ENCODE measurements at regions not wholly inside any gene's neighbourhood (a gene's known extent, or its start where the extent isn't known, plus 50 kb on each side); places are given as distances from the start of the nearest gene placed in this dataset.
"Not testable (repeated sequence)": the region's sequence is repeated elsewhere in the genome, so short reads cannot be mapped to it uniquely, and the experiment has no call there.

- no peak for TF ChIP-seq CTCF (conservative IDR thresholded peaks at IDR 0.05)
- Histone ChIP-seq H3K14ac (ENCODE audit: insufficient read depth, low read length) (no peak overlapping the region), H2BK20ac (ENCODE audit: low read depth, low read length, poor library complexity, severe bottlenecking) (no peak overlapping the region), H3K23ac (ENCODE audit: insufficient read length, low read depth, low read length) (no peak overlapping the region), H3K18ac (ENCODE audit: insufficient read length, low read depth, low read length) (no peak overlapping the region), H3K4me2 (ENCODE audit: insufficient read depth, insufficient read length, low read length) (no peak overlapping the region), H3K27ac (ENCODE audit: insufficient read length, low read depth, low read length) (no peak overlapping the region), H2BK12ac (ENCODE audit: insufficient read length, low read depth, low read length) (no peak overlapping the region), H3K79me1 (ENCODE audit: insufficient read depth, low read depth, low read length, poor library complexity, severe bottlenecking) (no peaks in the 10 kb centered on the region), H4K5ac (ENCODE audit: insufficient read length, low read depth, low read length) (no peak overlapping the region), H3K27me3 (ENCODE audit: insufficient read depth, low read length) (no peaks in the 10 kb centered on the region), H3K9ac (ENCODE audit: extremely low read depth, insufficient read length, low read length) (no peak overlapping the region), H3T11ph (ENCODE audit: low read length) (no peak overlapping the region), H2AK5ac (ENCODE audit: insufficient read length, low read length) (no peak overlapping the region), H2BK15ac (ENCODE audit: low read depth, low read length) (no peak overlapping the region), H3K4ac (ENCODE audit: low read depth, low read length) (no peak overlapping the region), H2BK120ac (ENCODE audit: low read depth, low read length, poor library complexity, severe bottlenecking) (no peak overlapping the region), H3K23me2 (ENCODE audit: insufficient read length, low read depth, low read length, poor library complexity, severe bottlenecking) (no peaks in the 10 kb centered on the region), H3K79me2 (ENCODE audit: insufficient read depth, low read length) (no peaks in the 10 kb centered on the region), H4K8ac (replicated peaks; ENCODE audit: insufficient read length, low read depth, low read length) (no peak overlapping the region), H3K9me3 (ENCODE audit: control insufficient read depth, low read depth, low read length) (no peaks in the 10 kb centered on the region), H2BK5ac (ENCODE audit: insufficient read length, low read length) (no peak overlapping the region), H4K91ac (ENCODE audit: insufficient read length, low read depth, low read length) (no peak overlapping the region), H3K56ac (ENCODE audit: insufficient read length, low read depth, low read length) (no peak overlapping the region), H3K4me1 (ENCODE audit: insufficient read depth, low read length) (no peaks in the 10 kb centered on the region), H2AFZ (ENCODE audit: low read length) (no peak overlapping the region), H4K20me1 (ENCODE audit: control insufficient read depth, insufficient read depth, insufficient read length) (no peaks in the 10 kb centered on the region)
- peaks cover 3 to 5% of the 10 kb centered on the region in 2 experiments; a peak in 3 of 5 replicates for H3K9me3 Mint-ChIP-seq
- no peaks in the 10 kb centered on the region for H3K4me1 Mint-ChIP-seq
- DNase-seq = no peak
- no peaks in the 10 kb centered on the region for H3K36me3 Mint-ChIP-seq (ENCODE audit: insufficient read depth in 1 of 3, low read depth in 3 of 3)
- no peak overlapping the region for H3K27ac Mint-ChIP-seq
- H3K27me3 Mint-ChIP-seq (ENCODE audit: low read depth) = no peaks in the 10 kb centered on the region
- no peak overlapping the region for H3K4me3 Mint-ChIP-seq
- WGBS (ENCODE audit: extremely low coverage, insufficient read length, low lambda C conversion rate) = no CpG with 5 or more reads among the region's 3 CpGs
These were observed 61.6 kb upstream of the SGCG start for GRCh38 chr13:23119131-23119530.

DNA sequence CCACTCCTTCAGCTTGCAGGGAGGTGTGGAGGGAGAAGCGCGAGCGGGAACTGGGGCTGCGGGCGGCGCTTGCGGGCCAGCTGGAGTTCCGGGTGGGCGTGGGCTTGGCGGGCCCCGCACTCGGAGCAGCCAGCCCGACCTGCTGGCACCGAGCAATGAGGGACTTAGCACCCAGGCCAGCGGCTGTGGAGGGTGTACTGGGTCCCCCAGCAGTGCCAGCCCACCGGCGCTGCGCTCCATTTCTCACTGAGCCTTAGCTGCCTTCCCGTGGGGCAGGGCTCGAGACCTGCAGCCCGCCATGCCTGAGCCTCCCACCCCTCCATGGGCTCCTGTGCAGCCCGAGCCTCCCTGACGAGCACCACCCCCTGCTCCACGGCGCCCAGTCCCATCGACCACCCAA is 53.2 kb upstream of the SGCG start:
- not testable (repeated sequence) for H4K8ac ChIP-seq (replicated peaks; ENCODE audit: insufficient read length, low read depth, low read length); H3K27me3 ChIP-seq (ENCODE audit: insufficient read depth, low read length); H3K79me2 ChIP-seq (ENCODE audit: insufficient read depth, low read length); H3K23me2 ChIP-seq (ENCODE audit: insufficient read length, low read depth, low read length, poor library complexity, severe bottlenecking); H2BK15ac ChIP-seq (ENCODE audit: low read depth, low read length); H3K4me3 Mint-ChIP-seq; H3T11ph ChIP-seq (ENCODE audit: low read length); H4K91ac ChIP-seq (ENCODE audit: insufficient read length, low read depth, low read length); H3K9me3 ChIP-seq (ENCODE audit: control insufficient read depth, low read depth, low read length); H3K56ac ChIP-seq (ENCODE audit: insufficient read length, low read depth, low read length); H3K79me1 ChIP-seq (ENCODE audit: insufficient read depth, low read depth, low read length, poor library complexity, severe bottlenecking); H3K27ac Mint-ChIP-seq; H3K18ac ChIP-seq (ENCODE audit: insufficient read length, low read depth, low read length); H3K27ac ChIP-seq (ENCODE audit: insufficient read length, low read depth, low read length); H4K20me1 ChIP-seq (ENCODE audit: control insufficient read depth, insufficient read depth, insufficient read length); H3K9ac ChIP-seq (ENCODE audit: extremely low read depth, insufficient read length, low read length); H4K5ac ChIP-seq (ENCODE audit: insufficient read length, low read depth, low read length); H3K27me3 Mint-ChIP-seq (ENCODE audit: low read depth); H3K23ac ChIP-seq (ENCODE audit: insufficient read length, low read depth, low read length); H2BK5ac ChIP-seq (ENCODE audit: insufficient read length, low read length); H2BK120ac ChIP-seq (ENCODE audit: low read depth, low read length, poor library complexity, severe bottlenecking); H2AFZ ChIP-seq (ENCODE audit: low read length); H3K4me2 ChIP-seq (ENCODE audit: insufficient read depth, insufficient read length, low read length); DNase-seq; H3K4ac ChIP-seq (ENCODE audit: low read depth, low read length); H3K9me3 Mint-ChIP-seq; H3K36me3 Mint-ChIP-seq (ENCODE audit: insufficient read depth in 1 of 3, low read depth in 3 of 3); H2BK12ac ChIP-seq (ENCODE audit: insufficient read length, low read depth, low read length); H2AK5ac ChIP-seq (ENCODE audit: insufficient read length, low read length); H3K4me1 Mint-ChIP-seq; H3K14ac ChIP-seq (ENCODE audit: insufficient read depth, low read length); H2BK20ac ChIP-seq (ENCODE audit: low read depth, low read length, poor library complexity, severe bottlenecking); H3K4me1 ChIP-seq (ENCODE audit: insufficient read depth, low read length)
- no CpG with 5 or more reads among the region's 26 CpGs for WGBS (ENCODE audit: extremely low coverage, insufficient read length, low lambda C conversion rate)
